Mucosa of gallbladder (tissue), 1 donor: ENCODE measurements at regions not wholly inside any gene's neighbourhood (a gene's known extent, or its start where the extent isn't known, plus 50 kb on each side); places are given as distances from the start of the nearest gene placed in this dataset.

Experiments used
- DNase-seq: peaks from one replicate; pipeline ENCODE4 v3.0.0-alpha.2; 2020; ENCODE audit warnings: low spot score
- donor health status: DM: no; HTN: no; CAD: no.

DNA sequence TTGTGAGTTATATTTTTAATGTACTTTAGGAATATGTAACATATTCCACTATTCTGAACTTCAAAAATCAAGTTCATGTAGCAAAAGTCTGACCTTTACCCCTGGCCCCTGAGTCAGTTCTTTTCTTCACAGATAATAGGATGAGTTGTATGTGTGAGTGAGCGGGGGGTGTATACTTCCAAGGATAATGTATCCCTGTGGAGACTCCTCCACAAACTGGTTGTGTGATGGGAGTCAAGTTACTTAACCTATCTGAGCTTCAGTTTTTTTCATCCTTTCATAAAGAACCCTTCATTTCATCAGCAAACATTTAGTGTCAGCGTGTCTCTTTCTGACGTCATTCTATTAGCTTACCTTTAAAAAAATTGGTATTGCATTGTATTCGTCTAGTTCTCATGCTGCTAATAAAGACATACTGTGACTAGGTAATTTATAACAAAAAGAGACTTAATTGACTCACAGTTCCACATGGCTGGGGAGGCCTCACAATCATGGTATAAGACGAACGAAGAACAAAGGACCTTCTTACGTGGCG lies 288.1 kb upstream of the GPC6 start:
- DNase-seq = no peak

GRCh38 chr13:92941167-92941566 lies 285.4 kb upstream of the GPC6 start:
- no peak for DNase-seq

DNA sequence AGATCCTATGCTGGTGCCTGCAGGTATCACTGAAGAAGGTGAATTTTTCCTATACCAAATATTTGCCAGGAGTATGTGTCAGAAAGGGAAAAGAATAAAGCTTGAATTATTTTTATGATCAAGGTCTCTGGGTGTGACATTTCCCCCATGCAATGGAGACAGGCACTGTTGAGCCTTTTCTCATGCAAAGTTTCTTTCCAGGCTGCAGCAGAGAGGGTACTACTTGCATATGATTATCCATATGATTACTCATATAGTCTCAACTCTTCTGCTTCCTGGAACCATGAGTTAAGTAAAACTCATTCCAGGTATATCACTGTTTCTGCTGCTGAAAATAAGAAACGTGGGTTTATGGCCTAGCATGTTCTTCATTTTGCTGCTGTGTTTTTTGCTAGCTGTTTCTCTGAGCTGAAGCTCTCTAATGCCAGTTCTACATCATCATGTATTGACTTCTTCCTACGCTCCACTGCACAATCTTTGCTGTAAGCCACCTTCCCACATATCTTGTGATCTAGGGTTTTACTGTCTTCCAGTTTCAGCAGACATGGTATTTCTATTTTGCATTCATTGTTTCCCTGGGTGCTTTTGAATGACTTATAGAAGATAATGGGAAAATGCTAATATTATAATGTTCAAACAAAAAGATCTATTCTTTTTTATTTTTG lies 278.7 kb upstream of the GPC6 start:
- no peak for DNase-seq

GRCh38 chr13:92950771-92951170 lies 275.8 kb upstream of the GPC6 start:
- DNase-seq = no peak

DNA sequence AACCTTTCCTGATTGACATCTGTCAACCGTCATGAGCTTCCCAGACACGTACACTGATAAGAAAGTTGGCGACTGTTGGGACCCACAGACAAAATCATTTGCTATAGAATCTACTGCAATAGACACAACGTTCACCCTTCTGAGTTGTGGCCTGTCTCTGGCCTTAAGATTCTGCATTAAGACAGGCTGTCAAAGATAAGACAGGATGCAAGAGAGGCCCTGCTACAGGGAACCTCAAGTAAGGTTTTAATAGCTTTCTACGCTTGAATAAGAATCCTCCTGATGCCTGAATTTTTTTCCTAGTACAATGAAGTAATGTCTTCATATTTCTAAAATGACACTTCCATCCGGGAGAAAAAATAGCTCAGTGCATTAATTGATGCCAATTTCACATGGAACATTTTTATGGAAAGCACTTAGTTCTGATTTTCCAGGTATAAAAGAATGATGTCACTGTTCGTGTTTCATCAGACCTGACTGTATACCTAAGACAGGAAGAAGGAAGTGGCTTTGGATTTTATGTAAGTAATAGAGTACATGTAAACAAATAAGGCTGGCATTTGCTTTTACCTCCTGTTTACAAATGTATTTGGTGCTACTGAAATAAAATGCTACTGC lies 275.2 kb upstream of the GPC6 start:
- no peak for DNase-seq

DNA sequence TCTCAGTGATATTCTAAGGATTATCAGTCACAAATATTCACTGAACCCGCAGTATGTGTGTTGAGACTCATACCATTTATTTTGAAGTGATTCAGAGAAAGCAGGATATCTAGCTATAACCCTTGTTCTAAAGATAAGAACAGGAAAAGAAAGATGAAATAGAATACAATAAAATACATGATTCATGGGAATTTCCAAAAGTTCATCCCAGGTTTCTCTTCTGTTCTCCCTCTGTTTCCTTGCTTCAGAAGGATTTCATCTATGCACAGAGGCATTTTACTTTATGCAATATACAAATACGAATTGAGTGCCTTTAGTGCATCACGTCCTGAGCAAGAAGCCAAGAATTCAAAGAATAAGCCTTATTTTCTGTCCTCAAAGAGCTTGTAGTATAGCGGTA lies 274.4 kb upstream of the GPC6 start:
- DNase-seq = no peak

GRCh38 chr13:92954746-92955145 lies 271.9 kb upstream of the GPC6 start:
- DNase-seq = no peak

- no peak for DNase-seq
Observed at GRCh38 chr13:92959790-92960189, 266.8 kb upstream of the GPC6 start.

DNA sequence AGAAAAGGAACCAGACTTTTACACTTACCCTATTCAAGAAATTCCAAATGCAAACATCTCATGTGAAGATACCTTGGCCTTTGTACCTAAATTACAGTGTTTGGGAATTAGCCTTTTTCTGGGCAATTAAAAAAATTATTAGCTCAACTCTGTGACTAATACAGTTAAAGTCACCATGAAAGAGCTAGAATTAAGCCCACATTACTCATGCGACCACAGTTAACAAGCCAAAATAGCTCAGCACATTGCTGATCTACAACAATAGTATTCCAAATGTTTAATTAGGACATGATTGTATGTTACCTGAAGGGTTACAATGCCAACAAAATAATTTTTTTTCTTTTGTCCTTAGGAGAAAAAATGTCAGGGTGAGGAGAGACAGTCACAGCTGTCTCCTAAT lies 263.6 kb upstream of the GPC6 start:
- no peak for DNase-seq

DNA sequence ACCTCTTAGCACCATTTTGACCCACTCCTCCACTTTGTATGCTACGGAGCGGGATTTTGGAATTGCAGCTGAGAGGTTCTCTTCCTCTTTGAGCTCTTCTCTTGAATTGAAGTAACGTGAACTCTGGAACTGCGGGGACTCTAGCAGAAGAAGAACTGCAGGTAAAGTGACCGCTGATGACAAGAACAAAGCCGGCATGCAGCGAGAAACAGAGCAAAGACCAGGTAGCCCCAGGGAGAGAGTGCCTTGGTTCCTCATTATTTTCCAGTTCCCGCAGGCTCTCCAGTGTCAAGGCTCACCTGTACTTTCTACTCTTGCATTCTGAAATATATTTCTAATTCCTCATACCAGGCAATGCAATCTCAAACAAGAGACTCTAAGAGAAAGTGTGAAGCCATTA lies 260.3 kb upstream of the GPC6 start:
- no peak for DNase-seq

- DNase-seq = no peak
Observed at GRCh38 chr13:92966900-92967299, 259.7 kb upstream of the GPC6 start.

DNA sequence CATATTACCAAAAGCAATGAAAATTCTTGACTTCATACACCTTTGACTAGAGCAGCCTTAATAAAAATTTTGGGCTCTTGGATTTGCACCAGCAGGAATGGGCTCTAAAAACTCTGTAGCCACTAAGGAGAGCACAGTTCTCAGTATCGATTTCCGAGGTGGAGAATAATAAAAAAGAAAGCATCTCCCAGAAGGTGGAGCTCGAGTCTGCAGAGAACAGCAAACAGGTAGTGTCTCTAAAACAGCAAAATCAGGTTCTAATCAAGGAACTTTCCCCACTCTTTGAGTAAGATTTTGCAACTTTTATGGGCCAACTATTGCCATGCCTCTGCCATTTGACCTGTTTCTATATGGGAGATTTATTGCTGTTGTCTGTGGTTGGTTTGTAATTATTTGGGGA lies 258.7 kb upstream of the GPC6 start:
- DNase-seq = no peak

GRCh38 chr13:92972751-92973150 lies 253.9 kb upstream of the GPC6 start:
- no peak for DNase-seq

DNA sequence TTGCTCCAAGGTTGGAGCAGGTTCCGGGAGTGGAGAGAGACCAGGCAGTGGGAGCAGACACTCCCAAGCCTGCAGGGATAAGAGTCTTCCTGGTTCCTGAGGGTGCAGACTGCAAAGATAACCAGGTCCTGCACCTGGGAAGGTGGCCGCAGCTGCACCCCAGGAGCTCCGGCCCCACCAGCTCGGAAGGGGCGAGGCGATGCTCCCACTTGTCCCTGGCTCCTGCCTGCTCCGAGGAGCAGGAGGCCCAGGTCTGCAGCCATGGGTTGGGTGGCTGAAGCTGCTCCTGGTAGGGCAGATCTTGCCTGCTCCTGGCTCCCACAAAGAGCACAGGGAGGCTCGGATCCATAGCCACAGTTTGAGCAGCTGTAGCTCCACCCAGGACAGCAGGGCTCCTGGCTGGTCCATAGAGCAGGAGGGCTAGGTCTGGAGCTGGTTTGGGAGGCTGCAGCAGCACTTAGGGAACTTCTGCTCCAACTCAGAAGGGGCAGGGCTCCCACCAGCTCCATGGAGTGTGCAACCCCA lies 251.6 kb upstream of the GPC6 start:
- no peak for DNase-seq

- DNase-seq = no peak
Observed at GRCh38 chr13:92976657-92977056, 249.9 kb upstream of the GPC6 start.

- DNase-seq = no peak
Observed at GRCh38 chr13:92984151-92984550, 242.5 kb upstream of the GPC6 start.

GRCh38 chr13:92989301-92989700 lies 237.3 kb upstream of the GPC6 start:
- DNase-seq = no peak

GRCh38 chr13:92991692-92992091 lies 234.9 kb upstream of the GPC6 start:
- no peak for DNase-seq

- no peak for DNase-seq
Observed at GRCh38 chr13:92994056-92994455, 232.6 kb upstream of the GPC6 start.

GRCh38 chr13:93001866-93002461 lies 224.6 kb upstream of the GPC6 start:
- no peak for DNase-seq

- no peak for DNase-seq
Observed at GRCh38 chr13:93003531-93003930, 223.1 kb upstream of the GPC6 start.

GRCh38 chr13:93004919-93005318 lies 221.7 kb upstream of the GPC6 start:
- DNase-seq = no peak

DNA sequence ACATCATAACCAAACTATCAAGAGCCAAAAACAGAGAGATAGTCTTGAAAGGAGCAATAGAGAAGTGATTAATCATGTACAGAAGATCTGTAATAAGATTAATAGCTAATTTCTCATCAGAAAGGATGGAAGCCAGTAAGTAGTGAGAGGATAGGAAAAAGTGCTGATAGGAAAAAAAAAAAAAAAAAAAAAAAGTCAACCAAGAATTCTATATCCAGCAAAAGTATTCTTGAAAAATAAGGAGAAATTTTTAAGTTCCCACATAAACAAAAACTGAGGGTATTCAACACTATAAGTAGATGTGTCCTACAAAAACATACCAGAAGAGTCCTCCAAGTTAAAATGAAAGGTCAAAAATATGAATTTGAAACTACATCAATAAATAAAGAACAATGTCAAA lies 218.7 kb upstream of the GPC6 start:
- DNase-seq = no peak
